Keratinocyte (primary cell): ENCODE measurements at regions not wholly inside any gene's neighbourhood (a gene's known extent, or its start where the extent isn't known, plus 50 kb on each side); places are given as distances from the start of the nearest gene placed in this dataset.

Experiments used
- DNase-seq: peaks from one replicate; pipeline ENCODE4 v3.0.0-alpha.2; 2011; ENCODE audit warnings: low read depth, missing footprints, low spot score
- FAIRE-seq: peaks from 2 replicates; lab custom pipeline; 2011; peaks lifted over from hg19 to GRCh38; lab: Jason Lieb, UNC
- H2AFZ ChIP-seq: 2 replicates; pipeline ENCODE4 v1.6.0; 2012; ENCODE audit warnings: low read length, control low read depth, inconsistent platforms; ENCODE audit not compliant: control insufficient read depth
- H3K27ac ChIP-seq: 2 replicates; pipeline ENCODE4 v1.5.1; 2011; ENCODE audit warnings: low read length; ENCODE audit not compliant: control insufficient read depth, insufficient read depth
- H3K27me3 ChIP-seq: 3 replicates; pipeline ENCODE4 v1.6.0; 2011; ENCODE audit warnings: low read length; ENCODE audit not compliant: control insufficient read depth, insufficient read depth; ENCODE audit errors: extremely low read depth
- H3K36me3 ChIP-seq, 2 experiments: 2 replicates in 1 of 2; 3 replicates in 1 of 2; pipeline ENCODE4 v1.5.1; 2011; ENCODE audit warnings: low read length in 2 of 2, mild to moderate bottlenecking in 1 of 2; ENCODE audit not compliant: control insufficient read depth in 2 of 2, insufficient read depth in 2 of 2; ENCODE audit errors: extremely low read depth in 1 of 2
- H3K4me1 ChIP-seq: 3 replicates; pipeline ENCODE4 v1.5.1; 2011; ENCODE audit warnings: low read length; ENCODE audit not compliant: control insufficient read depth, insufficient read depth; ENCODE audit errors: extremely low read depth
- H3K4me2 ChIP-seq: 3 replicates; pipeline ENCODE4 v1.6.0; 2011; ENCODE audit warnings: low read depth, low read length; ENCODE audit not compliant: control insufficient read depth, insufficient read depth; ENCODE audit errors: extremely low read depth
- H3K4me3 ChIP-seq, 3 experiments: fragments of 200-600 bp in 1 of 3; sonication (generic) in 1 of 3; 2 replicates in 2 of 3; 3 replicates in 1 of 3; pipeline ENCODE4 v1.5.1; 2011 to 2016; ENCODE audit warnings: low read length in 3 of 3, mild to moderate bottlenecking in 3 of 3, control low read depth in 2 of 3, inconsistent platforms in 1 of 3, low read depth in 1 of 3, mixed read lengths in 1 of 3, mixed run types in 1 of 3, moderate library complexity in 1 of 3; ENCODE audit not compliant: control insufficient read depth in 2 of 3, insufficient read depth in 2 of 3; ENCODE audit errors: extremely low read depth in 1 of 3
- H3K79me2 ChIP-seq: 2 replicates; pipeline ENCODE4 v1.6.0; 2012; ENCODE audit warnings: low read length; ENCODE audit not compliant: control insufficient read depth, insufficient read depth
- H3K9ac ChIP-seq: 3 replicates; pipeline ENCODE4 v1.6.0; 2011; ENCODE audit warnings: low read length; ENCODE audit not compliant: control insufficient read depth, insufficient read depth; ENCODE audit errors: extremely low read depth
- H3K9me1 ChIP-seq: 3 replicates; pipeline ENCODE4 v1.6.0; 2011; ENCODE audit warnings: low read length; ENCODE audit not compliant: control insufficient read depth, insufficient read depth; ENCODE audit errors: extremely low read depth
- H3K9me3 ChIP-seq: 2 replicates; pipeline ENCODE4 v1.5.1; 2012; ENCODE audit warnings: low read depth, low read length; ENCODE audit not compliant: control insufficient read depth
- H4K20me1 ChIP-seq: 3 replicates; pipeline ENCODE4 v1.6.0; 2011; ENCODE audit warnings: low read length; ENCODE audit not compliant: control insufficient read depth, insufficient read depth; ENCODE audit errors: extremely low read depth
- CTCF ChIP-seq, 3 experiments: IDR thresholded peaks in 1 of 3; conservative IDR thresholded peaks in 1 of 3; optimal IDR thresholded peaks in 1 of 3; 2 replicates in 2 of 3; 3 replicates in 1 of 3; pipeline versions ENCODE3 to v1.5.1; 2011; ENCODE audit warnings: low read length in 3 of 3, mild to moderate bottlenecking in 3 of 3, moderate library complexity in 2 of 3, control low read depth in 1 of 3, inconsistent platforms in 1 of 3; ENCODE audit not compliant: insufficient read depth in 2 of 3; ENCODE audit errors: extremely low read depth in 1 of 3
- EZH2 ChIP-seq: IDR thresholded peaks from one replicate; pipeline ENCODE4 v1.6.1; 2012; ENCODE audit warnings: inconsistent platforms, mild to moderate bottlenecking, low read length, moderate library complexity
- dilution Hi-C: fragments of 300-500 bp; cut with MboI; formaldehyde crosslinking; loops from one replicate; pipeline ENCODE4 v1.7.0; 2020; ENCODE audit warnings: low sequenced_read_pairs; ENCODE audit not compliant: extremely low pct_ligation_motif_present

- no peak overlapping the region for H3K9ac ChIP-seq
- no peaks in the 10 kb centered on the region for H3K27me3 ChIP-seq
- no peak overlapping the region for H3K4me3 ChIP-seq
- H3K79me2 ChIP-seq, result peaks cover 99% of the 10 kb centered on the region
- TF ChIP-seq CTCF (optimal IDR thresholded peaks at IDR 0.05 in 1 of 3, IDR thresholded peaks at IDR 0.05 in 1 of 3, conservative IDR thresholded peaks at IDR 0.05 in 1 of 3; ENCODE audit: extremely low read depth in 1 of 3, insufficient read depth in 2 of 3, low read length in 3 of 3) (no peak), EZH2 (no peak)
- dilution Hi-C loops, result no loop called here
- peaks cover 2 to 3% of the 10 kb centered on the region in 2 experiments for H3K36me3 ChIP-seq
- H3K27ac ChIP-seq, result no peak overlapping the region
- peaks cover 16% of the 10 kb centered on the region for H3K9me1 ChIP-seq
- H3K9me3 ChIP-seq, result no peaks in the 10 kb centered on the region
- H3K4me1 ChIP-seq, result peaks cover 25% of the 10 kb centered on the region
- no peak for FAIRE-seq
- H3K4me2 ChIP-seq, result no peak overlapping the region
- no peak for DNase-seq
- H2AFZ ChIP-seq, result no peak overlapping the region
- peaks cover 84% of the 10 kb centered on the region for H4K20me1 ChIP-seq
Observed at GRCh38 chr17:77374170-77374936, 233.6 kb downstream of the SEC14L1 start.

- dilution Hi-C loops, result no loop called here
- Histone ChIP-seq H3K9ac (no peak overlapping the region), H3K79me2 (peaks cover 97% of the 10 kb centered on the region), H3K36me3 (peaks cover 0 to 2% of the 10 kb centered on the region in 2 experiments), H3K4me1 (peaks cover 25% of the 10 kb centered on the region), H3K9me3 (no peaks in the 10 kb centered on the region), H2AFZ (no peak overlapping the region), H3K27me3 (no peaks in the 10 kb centered on the region), H3K9me1 (peaks cover 13% of the 10 kb centered on the region), H3K4me2 (no peak overlapping the region), H3K27ac (no peak overlapping the region), H4K20me1 (peaks cover 82% of the 10 kb centered on the region), H3K4me3 (no peak overlapping the region)
- DNase-seq (no peak), FAIRE-seq (no peak)
- no peak for TF ChIP-seq CTCF (optimal IDR thresholded peaks at IDR 0.05 in 1 of 3, IDR thresholded peaks at IDR 0.05 in 1 of 3, conservative IDR thresholded peaks at IDR 0.05 in 1 of 3; ENCODE audit: extremely low read depth in 1 of 3, insufficient read depth in 2 of 3, low read length in 3 of 3)
- TF ChIP-seq EZH2, result no peak
Observed at GRCh38 chr17:77375108-77375916, 234.5 kb downstream of the SEC14L1 start.
